HG02981 (cell line): ENCODE measurements at regions not wholly inside any gene's neighbourhood (a gene's known extent, or its start where the extent isn't known, plus 50 kb on each side); places are given as distances from the start of the nearest gene placed in this dataset.

Source experiments
- ATAC-seq: cut with Tn5 transposase; IDR thresholded peaks from one replicate; pipeline ENCODE4 v1.9.1; 2021; ENCODE audit warnings: mild to moderate bottlenecking, moderate library complexity; ENCODE audit not compliant: unreplicated experiment

- ATAC-seq = no peak
These were observed 84.7 kb upstream of the IRF2BP2 start for GRCh38 chr1:234694661-234695060.

GRCh38 chr1:234692966-234693580, 83.1 kb upstream of the IRF2BP2 start:
- ATAC-seq = no peak

GRCh38 chr1:234691567-234691966, 81.6 kb upstream of the IRF2BP2 start:
- no peak for ATAC-seq

GRCh38 chr1:234690872-234691271, 80.9 kb upstream of the IRF2BP2 start:
- ATAC-seq = no peak

GRCh38 chr1:234689236-234689635, 79.3 kb upstream of the IRF2BP2 start:
- no peak for ATAC-seq

GRCh38 chr1:234687011-234687410, 77.0 kb upstream of the IRF2BP2 start:
- ATAC-seq = no peak

- no peak for ATAC-seq
These were observed 76.1 kb upstream of the IRF2BP2 start for GRCh38 chr1:234686035-234686434.

- ATAC-seq = no peak
These were observed 74.9 kb upstream of the IRF2BP2 start for GRCh38 chr1:234684856-234685255.

- no peak for ATAC-seq
These were observed 74.1 kb upstream of the IRF2BP2 start for GRCh38 chr1:234683861-234684632.

GRCh38 chr1:234683127-234683860, 73.3 kb upstream of the IRF2BP2 start:
- ATAC-seq = no peak

- ATAC-seq = no peak
These were observed 72.0 kb upstream of the IRF2BP2 start for GRCh38 chr1:234681990-234682389.

- ATAC-seq = no peak
These were observed 71.1 kb upstream of the IRF2BP2 start for GRCh38 chr1:234681065-234681464.

- no peak for ATAC-seq
These were observed 70.4 kb upstream of the IRF2BP2 start for GRCh38 chr1:234680331-234680904.

- ATAC-seq = peak; percentile 61
These were observed 66.2 kb upstream of the IRF2BP2 start for GRCh38 chr1:234676103-234676594.

GRCh38 chr1:234675572-234675971, 65.6 kb upstream of the IRF2BP2 start:
- no peak for ATAC-seq

GRCh38 chr1:234675006-234675405, 65.0 kb upstream of the IRF2BP2 start:
- ATAC-seq = no peak

- ATAC-seq = no peak
These were observed 64.3 kb upstream of the IRF2BP2 start for GRCh38 chr1:234674218-234674815.

- ATAC-seq = no peak
These were observed 62.6 kb upstream of the IRF2BP2 start for GRCh38 chr1:234672349-234673135.

GRCh38 chr1:234670967-234671626, 61.1 kb upstream of the IRF2BP2 start:
- ATAC-seq = no peak

- no peak for ATAC-seq
These were observed 59.5 kb upstream of the IRF2BP2 start for GRCh38 chr1:234669499-234669898.
